ENCODE measurements at regions not wholly inside any gene's neighbourhood (a gene's known extent, or its start where the extent isn't known, plus 50 kb on each side); places are given as distances from the start of the nearest gene placed in this dataset.

DNA sequence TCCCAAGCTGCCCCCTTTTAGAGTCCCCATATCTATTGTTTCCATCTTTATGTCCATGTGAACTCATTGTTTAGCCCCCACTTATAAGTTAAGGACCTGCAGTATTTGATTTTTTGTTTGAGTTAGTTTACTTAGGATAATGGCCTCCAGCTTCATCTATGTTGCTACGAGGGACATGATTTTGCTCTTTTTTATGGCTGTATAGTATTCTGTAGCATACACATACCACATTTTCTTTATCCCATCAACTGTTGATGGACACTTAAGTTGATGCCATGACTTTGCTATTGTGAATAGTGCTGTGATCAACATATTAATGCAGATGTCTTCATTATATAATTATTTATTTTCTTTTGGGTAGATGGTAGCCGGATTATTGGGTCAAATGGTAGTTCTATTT, 576.9 kb downstream of the ANKRD7 start:
- Histone ChIP-seq H3K27me3 (ENCODE audit: insufficient read depth, low read length) (no peaks in the 10 kb centered on the region), H3K4me2 (ENCODE audit: low read length) (no peak overlapping the region), H2AFZ (ENCODE audit: low read depth, low read length) (no peak overlapping the region), H3K9ac (ENCODE audit: low read length) (no peak overlapping the region), H3K4me3 (ENCODE audit: insufficient read depth, low read depth, low read length) (no peak overlapping the region), H4K20me1 (ENCODE audit: insufficient read depth, low read length) (no peaks in the 10 kb centered on the region), H3K9me3 (ENCODE audit: insufficient read depth, low read depth, low read length) (no peaks in the 10 kb centered on the region), H3K79me2 (ENCODE audit: insufficient read depth, low read length) (no peaks in the 10 kb centered on the region), H3K27ac (ENCODE audit: low read depth, low read length) (no peak overlapping the region), H3K4me1 (ENCODE audit: insufficient read depth, low read length) (no peaks in the 10 kb centered on the region), H3K36me3 (ENCODE audit: insufficient read depth, low read length) (no peaks in the 10 kb centered on the region)
- no peak for FAIRE-seq
- no peak overlapping the region for H3K27ac Mint-ChIP-seq (ENCODE audit: unreplicated experiment)
- TF ChIP-seq, protein P1, sequence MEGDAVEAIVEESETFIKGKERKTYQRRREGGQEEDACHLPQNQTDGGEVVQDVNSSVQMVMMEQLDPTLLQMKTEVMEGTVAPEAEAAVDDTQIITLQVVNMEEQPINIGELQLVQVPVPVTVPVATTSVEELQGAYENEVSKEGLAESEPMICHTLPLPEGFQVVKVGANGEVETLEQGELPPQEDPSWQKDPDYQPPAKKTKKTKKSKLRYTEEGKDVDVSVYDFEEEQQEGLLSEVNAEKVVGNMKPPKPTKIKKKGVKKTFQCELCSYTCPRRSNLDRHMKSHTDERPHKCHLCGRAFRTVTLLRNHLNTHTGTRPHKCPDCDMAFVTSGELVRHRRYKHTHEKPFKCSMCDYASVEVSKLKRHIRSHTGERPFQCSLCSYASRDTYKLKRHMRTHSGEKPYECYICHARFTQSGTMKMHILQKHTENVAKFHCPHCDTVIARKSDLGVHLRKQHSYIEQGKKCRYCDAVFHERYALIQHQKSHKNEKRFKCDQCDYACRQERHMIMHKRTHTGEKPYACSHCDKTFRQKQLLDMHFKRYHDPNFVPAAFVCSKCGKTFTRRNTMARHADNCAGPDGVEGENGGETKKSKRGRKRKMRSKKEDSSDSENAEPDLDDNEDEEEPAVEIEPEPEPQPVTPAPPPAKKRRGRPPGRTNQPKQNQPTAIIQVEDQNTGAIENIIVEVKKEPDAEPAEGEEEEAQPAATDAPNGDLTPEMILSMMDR (IDR thresholded peaks at IDR 0.05; ENCODE audit: insufficient read depth, low read depth, low read length) = no peak
- TF ChIP-seq EZH2 (IDR thresholded peaks at IDR 0.05; ENCODE audit: insufficient read depth, low read length) = no peak
- H3K4me3 Mint-ChIP-seq (ENCODE audit: unreplicated experiment) = no peak overlapping the region
- no peaks in the 10 kb centered on the region for H3K27me3 Mint-ChIP-seq (ENCODE audit: low read depth, unreplicated experiment)
- H3K9me3 Mint-ChIP-seq (ENCODE audit: unreplicated experiment) = no peaks in the 10 kb centered on the region
- H3K4me1 Mint-ChIP-seq (ENCODE audit: low read depth, unreplicated experiment) = no peaks in the 10 kb centered on the region
- no peaks in the 10 kb centered on the region for H3K36me3 Mint-ChIP-seq (ENCODE audit: low read depth, unreplicated experiment)
- no peak for DNase-seq (ENCODE audit: low read depth)

DNA sequence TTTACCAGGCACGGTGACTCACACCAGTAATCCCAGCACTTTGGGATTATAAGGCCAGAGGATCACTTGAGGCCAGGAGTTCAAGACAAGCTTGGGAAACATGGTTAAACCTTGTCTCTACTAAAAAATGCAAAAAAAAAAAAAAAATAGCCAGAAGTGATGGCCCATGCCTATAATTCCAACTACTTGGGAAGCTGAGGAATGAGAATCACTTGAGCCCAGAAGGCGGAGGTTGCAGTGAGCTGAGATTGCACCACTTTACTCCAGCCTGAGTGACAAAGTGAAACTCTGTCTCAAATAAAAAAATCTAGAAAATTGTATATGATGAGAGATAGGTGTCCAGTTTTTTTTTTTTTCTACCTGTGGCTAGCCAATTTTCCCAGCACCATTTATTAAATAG, 578.2 kb downstream of the ANKRD7 start:
- Histone ChIP-seq H3K79me2 (ENCODE audit: insufficient read depth, low read length) (no peaks in the 10 kb centered on the region), H2AFZ (ENCODE audit: low read depth, low read length) (no peak overlapping the region), H3K36me3 (ENCODE audit: insufficient read depth, low read length) (no peaks in the 10 kb centered on the region), H3K4me3 (ENCODE audit: insufficient read depth, low read depth, low read length) (no peak overlapping the region), H3K9ac (ENCODE audit: low read length) (no peak overlapping the region), H3K9me3 (ENCODE audit: insufficient read depth, low read depth, low read length) (no peaks in the 10 kb centered on the region), H3K4me1 (ENCODE audit: insufficient read depth, low read length) (no peaks in the 10 kb centered on the region), H3K4me2 (ENCODE audit: low read length) (no peak overlapping the region), H3K27me3 (ENCODE audit: insufficient read depth, low read length) (no peaks in the 10 kb centered on the region), H3K27ac (ENCODE audit: low read depth, low read length) (no peak overlapping the region), H4K20me1 (ENCODE audit: insufficient read depth, low read length) (no peaks in the 10 kb centered on the region)
- FAIRE-seq (no peak), DNase-seq (ENCODE audit: low read depth) (no peak)
- TF ChIP-seq, protein P1 (IDR thresholded peaks at IDR 0.05; ENCODE audit: insufficient read depth, low read depth, low read length) = no peak
- no peak for TF ChIP-seq EZH2 (IDR thresholded peaks at IDR 0.05; ENCODE audit: insufficient read depth, low read length)
- Mint-ChIP-seq H3K36me3 (ENCODE audit: low read depth, unreplicated experiment) (no peaks in the 10 kb centered on the region), H3K27ac (ENCODE audit: unreplicated experiment) (no peak overlapping the region), H3K27me3 (ENCODE audit: low read depth, unreplicated experiment) (no peaks in the 10 kb centered on the region), H3K4me1 (ENCODE audit: low read depth, unreplicated experiment) (no peaks in the 10 kb centered on the region), H3K9me3 (ENCODE audit: unreplicated experiment) (no peaks in the 10 kb centered on the region), H3K4me3 (ENCODE audit: unreplicated experiment) (no peak overlapping the region)

DNA sequence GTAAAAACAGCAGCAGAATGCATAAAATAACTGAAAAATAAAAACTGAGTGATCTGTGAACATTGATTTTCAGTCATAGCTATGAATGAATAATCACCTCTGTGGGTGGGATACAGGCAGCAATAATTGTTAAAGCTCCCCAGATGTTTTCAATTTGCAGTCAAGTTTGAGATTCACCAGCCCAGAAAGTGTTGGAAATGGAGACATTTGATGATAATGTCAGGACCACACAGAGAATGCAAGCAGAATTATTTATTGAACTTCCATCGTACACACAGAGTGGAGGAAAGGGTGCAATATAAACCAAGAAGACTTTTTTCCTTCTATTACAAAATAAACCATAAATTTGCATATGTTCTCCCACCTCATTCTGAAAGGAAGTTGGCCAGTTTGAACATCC, 601.7 kb downstream of the ANKRD7 start:
- TF ChIP-seq, protein P1 (IDR thresholded peaks at IDR 0.05; ENCODE audit: insufficient read depth, low read depth, low read length) = no peak
- no peak for TF ChIP-seq EZH2 (IDR thresholded peaks at IDR 0.05; ENCODE audit: insufficient read depth, low read length)
- no peaks in the 10 kb centered on the region for H3K9me3 ChIP-seq (ENCODE audit: insufficient read depth, low read depth, low read length)

More for the DNA sequence above, 601.7 kb downstream of the ANKRD7 start:
- Mint-ChIP-seq H3K36me3 (ENCODE audit: low read depth, unreplicated experiment) (no peaks in the 10 kb centered on the region), H3K27me3 (ENCODE audit: low read depth, unreplicated experiment) (no peaks in the 10 kb centered on the region), H3K4me3 (ENCODE audit: unreplicated experiment) (no peak overlapping the region), H3K4me1 (ENCODE audit: low read depth, unreplicated experiment) (no peaks in the 10 kb centered on the region), H3K27ac (ENCODE audit: unreplicated experiment) (no peak overlapping the region), H3K9me3 (ENCODE audit: unreplicated experiment) (no peaks in the 10 kb centered on the region)
- no peak overlapping the region for H3K4me2 ChIP-seq (ENCODE audit: low read length)
- no peaks in the 10 kb centered on the region for H3K27me3 ChIP-seq (ENCODE audit: insufficient read depth, low read length)
- FAIRE-seq (no peak), DNase-seq (ENCODE audit: low read depth) (no peak)
- no peaks in the 10 kb centered on the region for H3K79me2 ChIP-seq (ENCODE audit: insufficient read depth, low read length)
- H3K4me1 ChIP-seq (ENCODE audit: insufficient read depth, low read length) = no peaks in the 10 kb centered on the region
- H3K36me3 ChIP-seq (ENCODE audit: insufficient read depth, low read length) = no peaks in the 10 kb centered on the region
- H4K20me1 ChIP-seq (ENCODE audit: insufficient read depth, low read length) = no peaks in the 10 kb centered on the region
- H3K9ac ChIP-seq (ENCODE audit: low read length) = no peak overlapping the region
- H3K4me3 ChIP-seq (ENCODE audit: insufficient read depth, low read depth, low read length) = no peak overlapping the region
- H3K27ac ChIP-seq (ENCODE audit: low read depth, low read length) = no peak overlapping the region
- H2AFZ ChIP-seq (ENCODE audit: low read depth, low read length) = no peak overlapping the region

Measured in astrocyte (in vitro differentiated cells and primary cell).